NCI-H2029 (cell line): ENCODE measurements at regions not wholly inside any gene's neighbourhood (a gene's known extent, or its start where the extent isn't known, plus 50 kb on each side); places are given as distances from the start of the nearest gene placed in this dataset.

Source experiments
- DNase-seq: peaks from one replicate; lab custom pipeline; 2025; lab: John Stamatoyannopoulos, UW

GRCh38 chr4:13938299-13938698 is 310.8 kb upstream of the BOD1L1 start:
- no peak for DNase-seq

- no peak for DNase-seq
These were observed 313.4 kb upstream of the BOD1L1 start for GRCh38 chr4:13940921-13941320.

- DNase-seq: no peak
These were observed 315.5 kb upstream of the BOD1L1 start for GRCh38 chr4:13942977-13943376.

GRCh38 chr4:13944095-13944511 is 316.6 kb upstream of the BOD1L1 start:
- DNase-seq: no peak

- no peak for DNase-seq
These were observed 320.4 kb upstream of the BOD1L1 start for GRCh38 chr4:13947921-13948320.

GRCh38 chr4:13950491-13950890 is 323.0 kb upstream of the BOD1L1 start:
- no peak for DNase-seq

- no peak for DNase-seq
These were observed 325.6 kb upstream of the BOD1L1 start for GRCh38 chr4:13953083-13953482.

GRCh38 chr4:13955551-13955950 is 328.0 kb upstream of the BOD1L1 start:
- DNase-seq: no peak

- no peak for DNase-seq
These were observed 329.4 kb upstream of the BOD1L1 start for GRCh38 chr4:13956947-13957346.

GRCh38 chr4:13957871-13958270 is 330.3 kb upstream of the BOD1L1 start:
- DNase-seq: no peak

- no peak for DNase-seq
These were observed 336.1 kb upstream of the BOD1L1 start for GRCh38 chr4:13963601-13964000.

GRCh38 chr4:13966231-13967195 is 339.0 kb upstream of the BOD1L1 start:
- DNase-seq: no peak

- DNase-seq: no peak
These were observed 341.2 kb upstream of the BOD1L1 start for GRCh38 chr4:13968723-13969122.

GRCh38 chr4:13970349-13970748 is 342.8 kb upstream of the BOD1L1 start:
- no peak for DNase-seq

GRCh38 chr4:13977746-13978145 is 350.2 kb upstream of the BOD1L1 start:
- DNase-seq: no peak

- DNase-seq: no peak
These were observed 353.1 kb upstream of the BOD1L1 start for GRCh38 chr4:13980317-13981310.

- no peak for DNase-seq
These were observed 354.0 kb upstream of the BOD1L1 start for GRCh38 chr4:13981499-13981898.

GRCh38 chr4:13982010-13982409 is 354.5 kb upstream of the BOD1L1 start:
- no peak for DNase-seq

- no peak for DNase-seq
These were observed 355.8 kb upstream of the BOD1L1 start for GRCh38 chr4:13983189-13983790.

- DNase-seq: no peak
These were observed 357.7 kb upstream of the BOD1L1 start for GRCh38 chr4:13984991-13985800.

GRCh38 chr4:13985837-13986236 is 358.3 kb upstream of the BOD1L1 start:
- DNase-seq: no peak
